Suprapubic skin (tissue), 4 donors: ENCODE measurements at regions not wholly inside any gene's neighbourhood (a gene's known extent, or its start where the extent isn't known, plus 50 kb on each side); places are given as distances from the start of the nearest gene placed in this dataset.

Experiments used
- CTCF ChIP-seq, 2 donors: fragments of 200-600 bp in 1 of 2; fragments of 450-650 bp in 1 of 2; sonication (generic) in 1 of 2; IDR thresholded peaks; one replicate each; pipeline ENCODE4 v1.5.1; 2016 to 2019; ENCODE audit warnings: antibody characterized with exemption in 2 of 2, mild to moderate bottlenecking in 1 of 2, moderate library complexity in 1 of 2
- EP300 ChIP-seq: sonication (generic); formaldehyde crosslinking; IDR thresholded peaks from one replicate; pipeline ENCODE4 v1.6.1; 2017; ENCODE audit warnings: antibody characterized with exemption
- POLR2A ChIP-seq, 2 donors: fragments of 450-650 bp; IDR thresholded peaks; one replicate each; pipeline ENCODE4 v1.6.1; 2017; ENCODE audit warnings: antibody characterized with exemption in 2 of 2, mild to moderate bottlenecking in 2 of 2, moderate library complexity in 2 of 2
- POLR2AphosphoS5 ChIP-seq, 3 donors: sonication (generic); formaldehyde crosslinking; IDR thresholded peaks; one replicate each; pipeline ENCODE4 v1.6.1; 2017; ENCODE audit warnings: antibody characterized with exemption in 3 of 3

GRCh38 chr12:90499795-90500194, 455.2 kb downstream of the CCER1 start:
- TF ChIP-seq POLR2A (IDR thresholded peaks at IDR 0.05) (no peak), CTCF (IDR thresholded peaks at IDR 0.05) (no peak), POLR2AphosphoS5 (IDR thresholded peaks at IDR 0.05) (no peak), EP300 (no peak)
